PFSK-1 (cell line): ENCODE measurements at regions not wholly inside any gene's neighbourhood (a gene's known extent, or its start where the extent isn't known, plus 50 kb on each side); places are given as distances from the start of the nearest gene placed in this dataset.

Source experiments
- FOXP2 ChIP-seq: optimal IDR thresholded peaks from 2 replicates; pipeline ENCODE3; 2011; ENCODE audit warnings: borderline replicate concordance, control low read depth, inconsistent platforms; ENCODE audit not compliant: insufficient read depth; ENCODE audit errors: extremely low read length, extremely low read depth
- POLR2AphosphoS5 ChIP-seq: IDR thresholded peaks from 2 replicates; pipeline ENCODE4 v1.6.1; 2012; ENCODE audit warnings: low read depth, mild to moderate bottlenecking, control low read depth, low read length, moderate library complexity
- SIN3A ChIP-seq: IDR thresholded peaks from 2 replicates; pipeline ENCODE4 v1.6.1; 2012; ENCODE audit warnings: mild to moderate bottlenecking, low read length, moderate library complexity, borderline replicate concordance; ENCODE audit not compliant: insufficient read depth
- TAF1 ChIP-seq: IDR thresholded peaks from 2 replicates; pipeline ENCODE4 v1.6.1; 2012; ENCODE audit warnings: low read length, control low read depth, borderline replicate concordance; ENCODE audit not compliant: insufficient read depth
- TF ChIP-seq, protein P1 (sequence below), 2 experiments: IDR thresholded peaks; 2 replicates each; pipeline versions ENCODE4 v1.6.1 to v1.8.0; 2011 to 2012; ENCODE audit warnings: low read depth in 2 of 2, low read length in 2 of 2, control low read depth in 1 of 2, inconsistent platforms in 1 of 2, mild to moderate bottlenecking in 1 of 2, moderate library complexity in 1 of 2; ENCODE audit not compliant: insufficient read depth in 1 of 2

DNA sequence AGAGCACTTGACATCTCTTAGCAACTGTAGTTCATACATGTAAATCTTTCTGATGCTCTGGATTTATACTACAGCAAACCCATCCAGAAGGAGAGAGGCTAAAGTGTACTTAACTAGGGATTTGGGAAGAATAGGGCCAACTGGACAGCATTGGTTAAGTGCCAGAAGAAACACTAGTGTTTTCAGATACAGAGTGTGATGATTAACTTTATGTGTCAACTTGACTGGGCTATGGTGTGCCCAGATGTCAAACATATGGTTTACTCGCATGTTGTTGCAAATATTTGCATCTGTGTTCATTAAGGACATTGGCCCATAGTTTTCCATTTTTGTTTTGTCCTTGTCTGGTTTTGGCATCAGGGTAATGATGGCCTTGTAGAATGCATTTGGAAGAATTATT lies 384.7 kb upstream of the KCND2 start:
- no peak for TF ChIP-seq TAF1

DNA sequence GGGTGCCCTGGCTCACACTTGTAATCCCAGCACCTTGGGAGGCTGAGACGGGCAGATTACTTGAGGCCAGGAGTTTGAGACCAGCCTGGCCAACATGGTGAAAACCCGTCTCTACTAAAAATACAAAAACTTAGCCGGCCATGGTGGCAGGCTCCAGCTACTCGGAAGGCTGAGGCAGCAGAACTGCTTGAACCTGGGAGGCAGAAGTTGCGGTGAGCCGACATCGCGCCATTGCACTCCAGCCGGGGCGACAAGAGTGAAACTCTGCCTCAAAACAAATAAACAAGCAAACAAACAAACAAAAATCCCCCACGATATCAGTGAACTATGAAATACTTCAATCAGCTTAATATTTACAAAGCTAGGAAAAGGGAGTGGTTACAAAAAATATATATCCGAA lies 382.3 kb upstream of the KCND2 start:
- TF ChIP-seq FOXP2 = no peak
- TF ChIP-seq POLR2AphosphoS5 = no peak
- TF ChIP-seq, protein P1, sequence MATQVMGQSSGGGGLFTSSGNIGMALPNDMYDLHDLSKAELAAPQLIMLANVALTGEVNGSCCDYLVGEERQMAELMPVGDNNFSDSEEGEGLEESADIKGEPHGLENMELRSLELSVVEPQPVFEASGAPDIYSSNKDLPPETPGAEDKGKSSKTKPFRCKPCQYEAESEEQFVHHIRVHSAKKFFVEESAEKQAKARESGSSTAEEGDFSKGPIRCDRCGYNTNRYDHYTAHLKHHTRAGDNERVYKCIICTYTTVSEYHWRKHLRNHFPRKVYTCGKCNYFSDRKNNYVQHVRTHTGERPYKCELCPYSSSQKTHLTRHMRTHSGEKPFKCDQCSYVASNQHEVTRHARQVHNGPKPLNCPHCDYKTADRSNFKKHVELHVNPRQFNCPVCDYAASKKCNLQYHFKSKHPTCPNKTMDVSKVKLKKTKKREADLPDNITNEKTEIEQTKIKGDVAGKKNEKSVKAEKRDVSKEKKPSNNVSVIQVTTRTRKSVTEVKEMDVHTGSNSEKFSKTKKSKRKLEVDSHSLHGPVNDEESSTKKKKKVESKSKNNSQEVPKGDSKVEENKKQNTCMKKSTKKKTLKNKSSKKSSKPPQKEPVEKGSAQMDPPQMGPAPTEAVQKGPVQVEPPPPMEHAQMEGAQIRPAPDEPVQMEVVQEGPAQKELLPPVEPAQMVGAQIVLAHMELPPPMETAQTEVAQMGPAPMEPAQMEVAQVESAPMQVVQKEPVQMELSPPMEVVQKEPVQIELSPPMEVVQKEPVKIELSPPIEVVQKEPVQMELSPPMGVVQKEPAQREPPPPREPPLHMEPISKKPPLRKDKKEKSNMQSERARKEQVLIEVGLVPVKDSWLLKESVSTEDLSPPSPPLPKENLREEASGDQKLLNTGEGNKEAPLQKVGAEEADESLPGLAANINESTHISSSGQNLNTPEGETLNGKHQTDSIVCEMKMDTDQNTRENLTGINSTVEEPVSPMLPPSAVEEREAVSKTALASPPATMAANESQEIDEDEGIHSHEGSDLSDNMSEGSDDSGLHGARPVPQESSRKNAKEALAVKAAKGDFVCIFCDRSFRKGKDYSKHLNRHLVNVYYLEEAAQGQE (IDR thresholded peaks at IDR 0.05; ENCODE audit: insufficient read depth in 1 of 2, low read depth in 2 of 2, low read length in 2 of 2) = no peak
- TF ChIP-seq SIN3A = no peak
- TF ChIP-seq TAF1 = no peak

DNA sequence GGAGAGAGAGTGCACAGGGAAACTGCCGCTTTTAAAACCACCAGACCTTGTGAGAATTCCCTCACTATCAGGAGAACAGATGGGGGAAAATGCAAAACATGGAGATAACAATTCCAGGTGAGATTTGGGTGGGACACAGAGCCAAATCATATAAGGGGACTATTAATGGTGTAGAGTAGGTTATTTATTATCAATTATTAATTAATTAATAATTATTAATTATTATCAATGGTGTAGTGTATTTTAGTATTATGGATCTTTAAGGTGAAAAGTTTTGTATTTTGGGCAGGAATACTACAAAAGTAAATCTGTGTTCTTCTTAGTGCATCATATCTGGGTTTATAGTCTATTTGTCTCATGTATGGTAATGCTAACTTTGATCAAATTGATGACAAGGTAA lies 377.7 kb upstream of the KCND2 start:
- TF ChIP-seq SIN3A (no peak), FOXP2 (no peak), POLR2AphosphoS5 (no peak), TAF1 (no peak)
- TF ChIP-seq, protein P1 (IDR thresholded peaks at IDR 0.05; ENCODE audit: insufficient read depth in 1 of 2, low read depth in 2 of 2, low read length in 2 of 2) = no peak

DNA sequence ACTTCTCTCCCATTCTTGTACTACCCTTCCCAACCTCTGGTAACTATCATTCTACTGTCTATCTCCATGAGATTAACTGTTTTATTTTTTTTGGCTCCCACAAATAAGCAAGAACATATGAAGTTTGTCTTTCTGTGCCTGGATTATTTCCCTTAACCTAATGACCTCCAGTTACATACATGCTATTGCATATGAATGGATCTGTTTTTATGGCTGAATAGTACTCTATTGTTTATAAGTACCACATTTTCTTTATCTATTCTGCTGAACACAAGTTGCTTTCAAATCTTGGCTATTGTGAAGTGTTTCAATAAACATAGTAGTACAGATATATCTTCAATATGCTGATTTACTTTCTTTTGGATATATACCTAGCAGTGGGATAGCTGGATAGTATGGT lies 376.6 kb upstream of the KCND2 start:
- no peak for TF ChIP-seq SIN3A
- no peak for TF ChIP-seq TAF1
- no peak for TF ChIP-seq POLR2AphosphoS5
- TF ChIP-seq, protein P1 (IDR thresholded peaks at IDR 0.05; ENCODE audit: insufficient read depth in 1 of 2, low read depth in 2 of 2, low read length in 2 of 2) = no peak
- no peak for TF ChIP-seq FOXP2

DNA sequence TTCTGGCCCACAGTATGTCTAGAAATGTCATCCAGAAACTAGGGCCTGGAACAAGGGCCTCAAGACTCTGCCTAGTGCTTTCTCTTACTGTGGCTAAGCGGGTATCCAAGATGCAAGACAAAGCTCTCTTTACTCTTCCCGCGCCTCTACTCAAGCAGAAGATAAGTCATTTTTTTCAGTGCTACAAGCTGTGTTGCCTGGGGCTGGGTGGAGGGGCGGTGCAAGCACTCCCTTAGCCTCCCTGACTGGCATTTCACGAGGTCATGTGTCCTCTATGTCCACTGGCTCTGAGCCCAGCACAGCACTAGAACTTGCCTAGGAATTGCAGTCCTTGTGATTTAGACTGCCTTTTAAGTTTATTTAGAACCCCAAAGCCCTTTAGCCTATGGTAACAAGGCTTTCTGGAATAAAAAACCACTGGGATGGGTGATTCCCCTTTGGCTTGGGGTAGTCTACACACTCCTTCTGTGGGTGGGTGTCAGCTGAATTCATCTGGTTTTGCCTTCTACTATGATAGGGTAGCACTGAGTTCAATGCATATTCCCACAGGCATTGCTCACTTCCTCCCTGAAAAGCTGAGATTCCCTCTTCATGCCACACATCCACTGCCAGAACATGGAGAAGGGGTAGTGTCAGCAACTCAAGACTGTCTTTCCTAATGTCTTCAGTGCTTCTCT lies 371.8 kb upstream of the KCND2 start:
- TF ChIP-seq, protein P1 (IDR thresholded peaks at IDR 0.05; ENCODE audit: insufficient read depth in 1 of 2, low read depth in 2 of 2, low read length in 2 of 2) = no peak
- TF ChIP-seq FOXP2 (no peak), POLR2AphosphoS5 (no peak), SIN3A (no peak), TAF1 (no peak)
